HEK293 (cell line): ENCODE measurements at regions not wholly inside any gene's neighbourhood (a gene's known extent, or its start where the extent isn't known, plus 50 kb on each side); places are given as distances from the start of the nearest gene placed in this dataset.

Source experiments
- KLF1 ChIP-seq: fragments of 450-650 bp; formaldehyde crosslinking; IDR thresholded peaks from 2 replicates; pipeline ENCODE4 v1.5.1; 2016; ENCODE audit warnings: missing biosample characterization, missing genetic modification characterization
- KLF8 ChIP-seq: fragments of 450-650 bp; formaldehyde crosslinking; IDR thresholded peaks from 2 replicates; pipeline ENCODE4 v1.5.1; 2016; ENCODE audit warnings: missing biosample characterization, missing genetic modification characterization
- PRDM1 ChIP-seq: fragments of 450-650 bp; formaldehyde crosslinking; IDR thresholded peaks from 2 replicates; pipeline ENCODE4; 2016; ENCODE audit warnings: missing biosample characterization, missing genetic modification characterization
- SCRT2 ChIP-seq: fragments of 450-650 bp; formaldehyde crosslinking; IDR thresholded peaks from 2 replicates; pipeline ENCODE4 v1.5.1; 2016; ENCODE audit warnings: missing biosample characterization, missing genetic modification characterization
- SP3 ChIP-seq: fragments of 450-650 bp; formaldehyde crosslinking; IDR thresholded peaks from 2 replicates; pipeline ENCODE4 v1.5.1; 2016; ENCODE audit warnings: missing biosample characterization, missing genetic modification characterization
- TRIM28 ChIP-seq: IDR thresholded peaks from 2 replicates; pipeline ENCODE4 v1.6.1; 2011; ENCODE audit warnings: low read length, control low read depth, borderline replicate concordance
- ZBTB11 ChIP-seq: fragments of 450-650 bp; formaldehyde crosslinking; conservative IDR thresholded peaks from 2 replicates; pipeline ENCODE4 v1.5.1; 2016; ENCODE audit warnings: low read depth, missing biosample characterization, missing genetic modification characterization
- ZBTB6 ChIP-seq: fragments of 450-650 bp; formaldehyde crosslinking; IDR thresholded peaks from 2 replicates; pipeline ENCODE4 v1.5.1; 2017; ENCODE audit warnings: missing biosample characterization, missing genetic modification characterization
- ZBTB7A ChIP-seq: fragments of 450-650 bp; formaldehyde crosslinking; IDR thresholded peaks from 2 replicates; pipeline ENCODE4 v1.5.1; 2016; ENCODE audit warnings: low read depth, missing biosample characterization, missing genetic modification characterization
- ZBTB8A ChIP-seq: fragments of 450-650 bp; formaldehyde crosslinking; IDR thresholded peaks from 2 replicates; pipeline ENCODE4 v1.5.1; 2016; ENCODE audit warnings: missing biosample characterization, missing genetic modification characterization
- ZFP3 ChIP-seq: fragments of 450-650 bp; formaldehyde crosslinking; IDR thresholded peaks from 2 replicates; pipeline ENCODE4 v1.5.1; 2016; ENCODE audit warnings: low read depth, missing biosample characterization, missing genetic modification characterization
- ZFP37 ChIP-seq: fragments of 450-650 bp; formaldehyde crosslinking; IDR thresholded peaks from 2 replicates; pipeline ENCODE4 v1.5.1; 2016; ENCODE audit warnings: missing biosample characterization, missing genetic modification characterization
- ZFP41 ChIP-seq: fragments of 450-650 bp; formaldehyde crosslinking; IDR thresholded peaks from 2 replicates; pipeline ENCODE4 v1.5.1; 2016; ENCODE audit warnings: missing biosample characterization, missing genetic modification characterization, borderline replicate concordance
- ZNF19 ChIP-seq: fragments of 450-650 bp; formaldehyde crosslinking; IDR thresholded peaks from 2 replicates; pipeline ENCODE4; 2016; ENCODE audit warnings: missing biosample characterization, missing genetic modification characterization, low read depth
- ZNF354C ChIP-seq: fragments of 450-650 bp; formaldehyde crosslinking; IDR thresholded peaks from 2 replicates; pipeline ENCODE4 v1.5.1; 2016; ENCODE audit warnings: missing biosample characterization, missing genetic modification characterization, low read depth, borderline replicate concordance
- ZNF394 ChIP-seq: fragments of 450-650 bp; formaldehyde crosslinking; IDR thresholded peaks from 2 replicates; pipeline ENCODE4 v1.5.1; 2016; ENCODE audit warnings: missing biosample characterization, missing genetic modification characterization, mild to moderate bottlenecking, moderate library complexity, borderline replicate concordance
- ZNF404 ChIP-seq: fragments of 450-650 bp; formaldehyde crosslinking; IDR thresholded peaks from 2 replicates; pipeline ENCODE4 v1.5.1; 2017; ENCODE audit warnings: missing biosample characterization, missing genetic modification characterization
- ZNF433 ChIP-seq: fragments of 450-650 bp; formaldehyde crosslinking; IDR thresholded peaks from 2 replicates; pipeline ENCODE4 v1.5.1; 2016; ENCODE audit warnings: missing biosample characterization, missing genetic modification characterization, low read depth
- ZNF449 ChIP-seq: fragments of 450-650 bp; formaldehyde crosslinking; IDR thresholded peaks from 2 replicates; pipeline ENCODE4 v1.5.1; 2017; ENCODE audit warnings: missing biosample characterization, mild to moderate bottlenecking, missing genetic modification characterization, moderate library complexity
- ZNF48 ChIP-seq: fragments of 450-650 bp; formaldehyde crosslinking; IDR thresholded peaks from 2 replicates; pipeline ENCODE4 v1.5.1; 2016; ENCODE audit warnings: missing biosample characterization, missing genetic modification characterization
- ZNF501 ChIP-seq: fragments of 450-650 bp; formaldehyde crosslinking; IDR thresholded peaks from 2 replicates; pipeline ENCODE4 v1.5.1; 2016; ENCODE audit warnings: missing biosample characterization, missing genetic modification characterization
- ZNF529 ChIP-seq: fragments of 450-650 bp; formaldehyde crosslinking; IDR thresholded peaks from 2 replicates; pipeline ENCODE4 v1.5.1; 2017; ENCODE audit warnings: missing genetic modification characterization, missing biosample characterization; ENCODE audit not compliant: insufficient replicate concordance
- ZNF530 ChIP-seq: fragments of 450-650 bp; formaldehyde crosslinking; IDR thresholded peaks from 2 replicates; pipeline ENCODE4 v1.5.1; 2016; ENCODE audit warnings: low read depth, missing biosample characterization, missing genetic modification characterization
- ZNF558 ChIP-seq: fragments of 450-650 bp; formaldehyde crosslinking; IDR thresholded peaks from 2 replicates; pipeline ENCODE4 v1.5.1; 2016; ENCODE audit warnings: missing biosample characterization, missing genetic modification characterization
- ZNF580 ChIP-seq: fragments of 450-650 bp; formaldehyde crosslinking; IDR thresholded peaks from 2 replicates; pipeline ENCODE4 v1.5.1; 2016; ENCODE audit warnings: missing biosample characterization, missing genetic modification characterization
- ZNF600 ChIP-seq: fragments of 450-650 bp; formaldehyde crosslinking; IDR thresholded peaks from 2 replicates; pipeline ENCODE4 v1.5.1; 2016; ENCODE audit warnings: missing biosample characterization, missing genetic modification characterization
- ZNF76 ChIP-seq: fragments of 450-650 bp; formaldehyde crosslinking; IDR thresholded peaks from 2 replicates; pipeline ENCODE4; 2016; ENCODE audit warnings: low read depth, missing biosample characterization, missing genetic modification characterization, borderline replicate concordance
- ZNF777 ChIP-seq: fragments of 450-650 bp; formaldehyde crosslinking; IDR thresholded peaks from 2 replicates; pipeline ENCODE4 v1.5.1; 2017; ENCODE audit warnings: missing biosample characterization, missing genetic modification characterization, borderline replicate concordance
- ZSCAN23 ChIP-seq: fragments of 450-650 bp; formaldehyde crosslinking; IDR thresholded peaks from 2 replicates; pipeline ENCODE4 v1.5.1; 2016; ENCODE audit warnings: missing biosample characterization, missing genetic modification characterization
- TF ChIP-seq, protein P1 (sequence below): fragments of 450-650 bp; formaldehyde crosslinking; IDR thresholded peaks from 2 replicates; pipeline ENCODE4 v1.5.1; 2016; ENCODE audit warnings: missing biosample characterization, missing genetic modification characterization
- TF ChIP-seq, protein P2 (sequence below): fragments of 450-650 bp; formaldehyde crosslinking; IDR thresholded peaks from 2 replicates; pipeline ENCODE4 v1.5.1; 2016; ENCODE audit warnings: missing biosample characterization, missing genetic modification characterization

DNA sequence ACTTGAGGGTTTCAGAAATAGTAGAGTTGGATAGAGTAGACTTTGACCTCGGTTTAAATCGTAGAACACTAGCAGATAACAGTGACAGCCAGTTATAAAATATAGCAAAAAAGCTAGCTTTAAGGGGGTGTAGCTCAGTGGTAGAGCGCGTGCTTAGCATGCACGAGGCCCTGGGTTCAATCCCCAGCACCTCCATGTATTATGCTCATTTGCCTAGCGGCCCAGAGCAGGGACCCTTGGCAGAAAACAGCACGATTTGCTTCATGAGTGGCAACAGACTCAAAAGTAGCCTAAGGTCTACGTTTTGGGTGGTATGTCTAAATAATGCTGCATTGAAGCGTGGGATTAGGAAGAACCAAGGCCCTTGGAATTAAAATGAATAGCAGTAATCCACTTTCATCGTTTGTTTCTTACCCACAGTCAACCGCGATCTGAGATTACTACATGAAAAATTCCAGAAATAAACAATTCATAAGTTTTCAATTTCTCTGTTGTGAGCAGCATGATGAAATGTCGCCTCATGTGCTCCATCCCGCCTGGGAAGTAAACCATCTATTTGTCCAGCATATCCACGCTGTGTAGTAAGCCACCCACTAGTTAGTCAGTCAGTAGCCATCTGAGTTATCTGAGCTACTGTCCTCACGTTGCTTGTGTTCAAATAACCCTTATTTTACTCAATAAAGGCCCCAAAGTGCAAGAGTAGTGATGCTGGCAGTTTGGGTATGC is 184.9 kb downstream of the GPX5 start (continued):
- TF ChIP-seq ZBTB11 (tag by site-specific recombination) (no peak), ZFP37 (tag by site-specific recombination) (0 out of 2 replicates have a peak, but pooled peaks have one; percentile 31), KLF1 (no peak), SCRT2 (tag by site-specific recombination) (no peak), ZNF354C (tag by site-specific recombination) (no peak), ZNF580 (peak; percentile 82), ZNF48 (tag by site-specific recombination) (no peak), TRIM28 (peak; percentile 86; the same call in 1 of the 2 replicates), ZBTB7A (tag by site-specific recombination) (no peak), ZNF529 (no peak), ZNF449 (tag by site-specific recombination) (no peak), SP3 (tag by site-specific recombination) (peak; percentile 29; the same call in 1 of the 2 replicates), ZNF404 (no peak), ZBTB8A (tag by site-specific recombination) (no peak), ZFP3 (tag by site-specific recombination) (no peak), ZFP41 (no peak), KLF8 (peak; percentile 43; the same call in 1 of the 2 replicates), ZNF433 (tag by site-specific recombination) (no peak), ZNF558 (tag by site-specific recombination) (no peak), ZNF394 (tag by site-specific recombination) (no peak), ZNF76 (tag by site-specific recombination) (no peak), ZNF530 (tag by site-specific recombination) (no peak), ZNF600 (no peak), ZSCAN23 (tag by site-specific recombination) (no peak), ZNF19 (tag by site-specific recombination) (no peak), ZNF777 (tag by site-specific recombination) (no peak), PRDM1 (no peak), ZNF501 (tag by site-specific recombination) (peak; percentile 50; the same call in 1 of the 2 replicates), ZBTB6 (0 out of 2 replicates have a peak, but pooled peaks have one; percentile 15)
- TF ChIP-seq, protein P1, sequence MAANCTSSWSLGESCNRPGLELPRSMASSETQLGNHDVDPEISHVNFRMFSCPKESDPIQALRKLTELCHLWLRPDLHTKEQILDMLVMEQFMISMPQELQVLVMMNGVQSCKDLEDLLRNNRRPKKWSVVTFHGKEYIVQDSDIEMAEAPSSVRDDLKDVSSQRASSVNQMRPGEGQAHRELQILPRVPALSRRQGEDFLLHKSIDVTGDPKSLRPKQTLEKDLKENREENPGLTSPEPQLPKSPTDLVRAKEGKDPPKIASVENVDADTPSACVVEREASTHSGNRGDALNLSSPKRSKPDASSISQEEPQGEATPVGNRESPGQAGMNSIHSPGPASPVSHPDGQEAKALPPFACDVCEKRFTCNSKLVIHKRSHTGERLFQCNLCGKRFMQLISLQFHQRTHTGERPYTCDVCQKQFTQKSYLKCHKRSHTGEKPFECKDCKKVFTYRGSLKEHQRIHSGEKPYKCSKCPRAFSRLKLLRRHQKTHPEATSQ (tag by site-specific recombination): no peak
- TF ChIP-seq, protein P2, sequence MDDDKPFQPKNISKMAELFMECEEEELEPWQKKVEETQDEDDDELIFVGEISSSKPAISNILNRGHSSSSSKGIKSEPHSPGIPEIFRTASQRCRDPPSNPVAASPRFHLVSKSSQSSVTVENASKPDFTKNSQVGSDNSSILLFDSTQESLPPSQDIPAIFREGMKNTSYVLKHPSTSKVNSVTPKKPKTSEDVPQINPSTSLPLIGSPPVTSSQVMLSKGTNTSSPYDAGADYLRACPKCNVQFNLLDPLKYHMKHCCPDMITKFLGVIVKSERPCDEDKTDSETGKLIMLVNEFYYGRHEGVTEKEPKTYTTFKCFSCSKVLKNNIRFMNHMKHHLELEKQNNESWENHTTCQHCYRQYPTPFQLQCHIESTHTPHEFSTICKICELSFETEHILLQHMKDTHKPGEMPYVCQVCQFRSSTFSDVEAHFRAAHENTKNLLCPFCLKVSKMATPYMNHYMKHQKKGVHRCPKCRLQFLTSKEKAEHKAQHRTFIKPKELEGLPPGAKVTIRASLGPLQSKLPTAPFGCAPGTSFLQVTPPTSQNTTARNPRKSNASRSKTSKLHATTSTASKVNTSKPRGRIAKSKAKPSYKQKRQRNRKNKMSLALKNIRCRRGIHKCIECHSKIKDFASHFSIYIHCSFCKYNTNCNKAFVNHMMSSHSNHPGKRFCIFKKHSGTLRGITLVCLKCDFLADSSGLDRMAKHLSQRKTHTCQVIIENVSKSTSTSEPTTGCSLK (tag by site-specific recombination): no peak
